ENCODE measurements at regions not wholly inside any gene's neighbourhood (a gene's known extent, or its start where the extent isn't known, plus 50 kb on each side); places are given as distances from the start of the nearest gene placed in this dataset.
"Not testable (repeated sequence)": the region's sequence is repeated elsewhere in the genome, so short reads cannot be mapped to it uniquely, and the experiment has no call there.

- DNase-seq, result no peak
Observed at GRCh38 chr2:6143812-6144211, 451.6 kb downstream of the SOX11 start.

- DNase-seq, result not testable (repeated sequence)
Observed at GRCh38 chr2:6147215-6147614, 455.0 kb downstream of the SOX11 start.

GRCh38 chr2:6148882-6149281 is 456.7 kb downstream of the SOX11 start:
- DNase-seq, result no peak

DNA sequence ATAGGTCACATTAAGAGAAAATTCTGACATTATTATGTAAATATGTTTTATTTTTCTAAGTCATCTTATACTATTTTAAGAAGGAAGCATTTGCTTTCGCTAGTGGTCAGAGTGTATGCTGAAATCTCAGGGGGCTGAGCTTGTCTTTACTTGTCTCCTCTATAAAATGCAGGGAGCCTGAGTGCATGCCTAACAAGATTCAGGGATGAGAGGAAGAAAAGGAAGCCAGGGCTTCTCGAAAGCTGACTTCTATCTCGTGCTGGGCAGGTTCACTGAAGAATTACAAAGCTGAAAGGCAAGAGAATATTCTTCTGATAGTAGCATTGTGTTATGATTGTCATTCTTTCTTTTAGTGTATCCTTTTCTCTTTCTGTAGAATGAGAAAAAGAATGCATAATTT is 467.4 kb downstream of the SOX11 start:
- no peak for DNase-seq

- no peak for DNase-seq
Observed at GRCh38 chr2:6163932-6164331, 471.7 kb downstream of the SOX11 start.

- no peak for DNase-seq
Observed at GRCh38 chr2:6164986-6165747, 473.0 kb downstream of the SOX11 start.

DNA sequence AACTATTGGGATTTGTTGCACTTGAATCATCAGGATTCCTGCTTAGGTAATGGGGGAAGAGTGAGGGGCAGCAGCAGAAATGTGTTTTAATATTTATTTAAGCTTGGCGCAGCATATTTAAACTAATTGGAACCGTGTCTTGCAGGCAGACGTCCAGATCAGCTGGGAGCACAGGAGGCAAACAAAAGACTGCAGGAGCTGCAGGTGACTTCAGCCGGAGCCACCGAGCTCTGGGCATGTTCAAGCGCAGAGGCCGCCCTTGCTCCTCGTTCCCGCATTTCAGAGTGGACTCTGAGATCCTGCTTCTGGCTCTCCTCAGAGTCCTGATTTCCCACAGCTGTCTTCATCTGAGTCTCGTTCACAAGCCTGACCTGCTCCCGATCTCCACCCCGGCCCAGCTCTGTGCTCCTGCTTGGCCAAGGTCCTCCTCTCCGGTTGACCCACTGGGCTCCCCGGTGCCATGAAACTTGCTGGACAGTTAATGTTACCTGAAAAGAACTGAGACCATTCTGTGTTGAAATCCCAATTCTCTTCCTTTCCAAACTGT is 475.5 kb downstream of the SOX11 start:
- DNase-seq, result no peak

- no peak for DNase-seq
Observed at GRCh38 chr2:6168485-6168884, 476.3 kb downstream of the SOX11 start.

GRCh38 chr2:6171294-6171693 is 479.1 kb downstream of the SOX11 start:
- DNase-seq, result no peak

GRCh38 chr2:6177811-6178210 is 485.6 kb downstream of the SOX11 start:
- DNase-seq, result no peak

- DNase-seq, result no peak
Observed at GRCh38 chr2:6181525-6181924, 489.3 kb downstream of the SOX11 start.

GRCh38 chr2:6181926-6182325 is 489.7 kb downstream of the SOX11 start:
- DNase-seq, result no peak

GRCh38 chr2:6183226-6183625 is 491.0 kb downstream of the SOX11 start:
- DNase-seq, result no peak

GRCh38 chr2:6184532-6185292 is 492.5 kb downstream of the SOX11 start:
- no peak for DNase-seq

- no peak for DNase-seq
Observed at GRCh38 chr2:6186332-6187151, 494.4 kb downstream of the SOX11 start.

GRCh38 chr2:6196449-6196848 is 504.3 kb downstream of the SOX11 start:
- DNase-seq, result no peak

DNA sequence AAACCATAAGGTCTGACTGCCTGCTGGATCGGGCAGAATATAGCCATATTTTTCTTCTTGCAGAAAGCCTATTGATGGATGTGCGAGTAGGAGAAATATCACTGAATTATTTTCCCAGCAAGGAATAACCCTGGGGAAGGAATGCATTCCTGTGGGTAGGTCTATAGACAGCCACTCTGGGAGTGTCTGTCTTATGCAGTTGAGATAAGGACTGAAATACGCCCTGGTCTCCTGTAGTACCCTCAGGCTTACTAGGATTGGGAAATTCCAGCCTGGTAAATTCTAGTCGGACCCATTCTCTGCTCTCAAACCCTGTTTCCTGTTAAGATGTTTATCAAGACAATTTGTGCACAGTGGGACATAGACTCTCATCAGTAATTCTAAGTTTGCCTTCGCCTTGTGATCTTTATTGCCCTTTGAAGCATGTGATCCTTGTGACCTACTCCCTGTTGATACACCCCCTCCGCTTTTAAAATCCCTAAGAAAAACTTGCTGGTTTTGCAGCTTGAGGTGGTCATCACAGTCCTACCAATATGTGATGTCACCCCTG is 506.3 kb downstream of the SOX11 start:
- not testable (repeated sequence) for DNase-seq

DNA sequence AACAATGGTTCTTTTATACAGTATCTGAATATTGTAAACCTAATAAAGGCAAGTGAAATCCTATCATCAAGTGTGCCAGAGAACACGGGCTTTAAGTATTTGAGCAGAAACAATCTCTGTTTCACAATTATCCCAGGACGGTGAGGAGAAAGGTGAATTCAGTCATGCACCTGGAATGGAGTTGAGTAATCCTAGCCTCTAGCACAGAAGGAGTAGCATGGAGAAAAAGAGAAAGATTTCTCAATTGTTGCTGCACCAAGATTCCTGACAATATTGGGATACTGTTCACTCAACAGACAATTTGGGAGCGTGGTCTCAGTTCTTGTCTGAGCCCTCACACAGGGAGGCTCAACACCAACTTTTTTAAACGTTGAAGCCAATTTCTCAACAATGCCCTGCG is 510.6 kb downstream of the SOX11 start:
- no peak for DNase-seq

DNA sequence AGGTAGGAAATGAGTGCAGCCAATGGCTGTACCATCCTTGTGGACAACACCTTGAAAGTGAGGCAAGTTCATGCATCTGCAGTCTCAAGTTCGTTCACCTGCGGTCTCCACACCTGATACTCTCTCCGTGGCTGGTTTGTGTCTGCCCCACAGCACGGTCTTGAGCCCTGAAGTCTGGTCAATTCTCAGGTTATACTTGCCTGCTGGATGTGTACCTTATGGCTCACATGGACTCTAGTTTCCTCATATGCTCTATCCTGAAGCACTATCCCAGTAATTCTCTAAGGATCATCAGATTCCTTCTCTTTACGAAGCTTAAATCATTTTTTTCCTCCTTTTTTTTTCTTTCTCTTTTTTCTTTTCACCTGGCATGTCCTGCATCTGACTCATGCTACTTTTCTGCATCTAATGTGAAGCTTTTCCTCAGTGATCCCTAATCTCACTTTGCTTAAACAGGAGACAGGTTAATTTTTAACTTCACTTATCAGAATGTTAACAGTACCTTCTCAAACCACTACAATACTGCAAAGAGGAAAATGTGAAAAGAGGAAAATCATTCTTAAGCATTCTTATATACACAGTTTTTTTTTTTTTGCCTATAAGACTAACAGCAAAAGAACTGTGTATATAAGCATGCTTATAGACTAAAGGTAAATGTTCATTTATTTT is 511.2 kb downstream of the SOX11 start:
- DNase-seq, result no peak

DNA sequence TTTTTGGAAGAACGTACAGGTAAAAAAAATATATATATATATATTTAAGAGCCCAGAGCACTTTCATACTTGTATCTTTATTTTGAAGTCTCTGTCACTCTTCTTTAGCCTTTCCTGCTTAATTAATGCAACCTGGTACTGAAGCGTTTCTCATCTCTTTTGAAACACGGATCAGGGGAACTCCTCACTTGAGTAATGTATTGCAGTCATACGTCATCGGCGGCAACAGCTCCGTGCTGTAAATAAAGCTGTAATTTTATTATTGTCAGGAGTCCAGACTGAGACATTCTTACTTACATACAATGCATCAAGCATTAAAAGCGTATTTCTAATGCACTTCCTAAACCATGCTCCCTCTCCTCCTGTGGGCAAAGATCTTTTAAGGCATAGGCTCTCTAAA is 514.7 kb downstream of the SOX11 start:
- no peak for DNase-seq

GRCh38 chr2:6211236-6211635 is 519.1 kb downstream of the SOX11 start:
- no peak for DNase-seq

DNA sequence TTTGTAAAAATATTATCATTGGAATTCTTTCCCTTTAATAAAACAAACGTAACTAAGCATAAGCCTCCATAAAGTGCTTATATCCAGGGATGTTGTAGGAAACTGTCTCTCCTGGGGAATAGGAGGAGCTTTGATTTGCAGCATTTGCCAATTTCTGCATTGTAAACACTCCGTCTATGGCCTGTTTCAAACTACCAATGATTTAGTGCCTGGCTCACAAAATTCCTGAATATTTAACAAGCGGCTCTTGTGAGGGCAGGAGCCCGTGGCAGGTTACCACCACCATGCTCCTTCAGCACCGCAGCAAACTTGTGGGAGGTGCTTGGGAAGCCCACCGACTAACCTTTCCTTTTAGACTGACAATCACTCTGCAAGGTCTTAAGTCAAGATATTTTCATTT is 520.3 kb downstream of the SOX11 start:
- no peak for DNase-seq

Data from NCI-H524 treated with DMSO at 0.1 percent for 48 hours (cell line).